T-helper 1 cell treated with Interleukin-12 subunit alpha and Interleukin-12 subunit beta and Interleukin-4 antibody, amounts not matched to agents 30 μg/mL and 1 μg/mL, for 36 hours (primary cell): ENCODE measurements at regions not wholly inside any gene's neighbourhood (a gene's known extent, or its start where the extent isn't known, plus 50 kb on each side); places are given as distances from the start of the nearest gene placed in this dataset.
"Not testable (repeated sequence)": the region's sequence is repeated elsewhere in the genome, so short reads cannot be mapped to it uniquely, and the experiment has no call there.

Experiments used
- H3K27ac Mint-ChIP-seq: one replicate; pipeline ENCODE4 v1.8.0; 2021; ENCODE audit warnings: mild to moderate bottlenecking, mixed read lengths
- H3K27me3 Mint-ChIP-seq: one replicate; pipeline ENCODE4 v1.8.0; 2021; ENCODE audit warnings: low read depth, mixed read lengths
- H3K36me3 Mint-ChIP-seq: one replicate; pipeline ENCODE4 v1.8.0; 2021; ENCODE audit warnings: low read depth, mixed read lengths
- H3K4me1 Mint-ChIP-seq: one replicate; pipeline ENCODE4 v1.8.0; 2021; ENCODE audit warnings: low read depth, mixed read lengths
- H3K4me3 Mint-ChIP-seq: one replicate; pipeline ENCODE4 v1.8.0; 2021; ENCODE audit warnings: mild to moderate bottlenecking, moderate library complexity, mixed read lengths
- H3K9me3 Mint-ChIP-seq: one replicate; pipeline ENCODE4 v1.8.0; 2021; ENCODE audit warnings: mixed read lengths

GRCh38 chr1:220942278-220942677 is 63.0 kb downstream of the HLX start:
- Mint-ChIP-seq H3K4me1 (no peaks in the 10 kb centered on the region), H3K27ac (no peak overlapping the region), H3K4me3 (no peak overlapping the region), H3K36me3 (peaks cover 2% of the 10 kb centered on the region), H3K27me3 (no peaks in the 10 kb centered on the region), H3K9me3 (peaks cover 8% of the 10 kb centered on the region)

GRCh38 chr1:220942914-220943313 is 63.7 kb downstream of the HLX start:
- not testable (repeated sequence) for H3K9me3 Mint-ChIP-seq, H3K4me1 Mint-ChIP-seq, H3K27ac Mint-ChIP-seq, H3K36me3 Mint-ChIP-seq, H3K27me3 Mint-ChIP-seq, H3K4me3 Mint-ChIP-seq

- Mint-ChIP-seq H3K36me3 (peaks cover 2% of the 10 kb centered on the region), H3K4me3 (no peak overlapping the region), H3K27ac (no peak overlapping the region), H3K4me1 (no peaks in the 10 kb centered on the region), H3K27me3 (no peaks in the 10 kb centered on the region), H3K9me3 (peaks cover 8% of the 10 kb centered on the region)
Observed at GRCh38 chr1:220943319-220943996, 64.2 kb downstream of the HLX start.

GRCh38 chr1:220950576-220950975 is 71.3 kb downstream of the HLX start:
- Mint-ChIP-seq H3K9me3 (peaks cover 8% of the 10 kb centered on the region), H3K27ac (no peak overlapping the region), H3K27me3 (no peaks in the 10 kb centered on the region), H3K4me3 (no peak overlapping the region), H3K36me3 (no peaks in the 10 kb centered on the region), H3K4me1 (no peaks in the 10 kb centered on the region)

- no peaks in the 10 kb centered on the region for H3K27me3 Mint-ChIP-seq
- no peaks in the 10 kb centered on the region for H3K36me3 Mint-ChIP-seq
- no peak overlapping the region for H3K27ac Mint-ChIP-seq
- H3K4me3 Mint-ChIP-seq, result no peak overlapping the region
- H3K9me3 Mint-ChIP-seq, result peaks cover 8% of the 10 kb centered on the region
- H3K4me1 Mint-ChIP-seq, result no peaks in the 10 kb centered on the region
Observed at GRCh38 chr1:220952961-220953643, 73.9 kb downstream of the HLX start.

- Mint-ChIP-seq H3K4me1 (no peaks in the 10 kb centered on the region), H3K36me3 (no peaks in the 10 kb centered on the region), H3K9me3 (peaks cover 8% of the 10 kb centered on the region), H3K27ac (no peak overlapping the region), H3K4me3 (no peak overlapping the region), H3K27me3 (no peaks in the 10 kb centered on the region)
Observed at GRCh38 chr1:220954321-220955075, 75.3 kb downstream of the HLX start.

- Mint-ChIP-seq H3K27ac (no peak overlapping the region), H3K4me3 (no peak overlapping the region), H3K4me1 (no peaks in the 10 kb centered on the region), H3K36me3 (no peaks in the 10 kb centered on the region), H3K9me3 (peaks cover 3% of the 10 kb centered on the region), H3K27me3 (no peaks in the 10 kb centered on the region)
Observed at GRCh38 chr1:220955116-220955515, 75.9 kb downstream of the HLX start.

GRCh38 chr1:220956501-220957232 is 77.4 kb downstream of the HLX start:
- Mint-ChIP-seq H3K4me3 (no peak overlapping the region), H3K36me3 (no peaks in the 10 kb centered on the region), H3K27me3 (no peaks in the 10 kb centered on the region), H3K4me1 (no peaks in the 10 kb centered on the region), H3K9me3 (no peaks in the 10 kb centered on the region), H3K27ac (no peak overlapping the region)

- Mint-ChIP-seq H3K4me1 (no peaks in the 10 kb centered on the region), H3K4me3 (no peak overlapping the region), H3K36me3 (no peaks in the 10 kb centered on the region), H3K27me3 (no peaks in the 10 kb centered on the region), H3K27ac (no peak overlapping the region), H3K9me3 (no peaks in the 10 kb centered on the region)
Observed at GRCh38 chr1:220957233-220957605, 78.0 kb downstream of the HLX start.

- Mint-ChIP-seq H3K4me1 (no peaks in the 10 kb centered on the region), H3K4me3 (no peak overlapping the region), H3K27ac (no peak overlapping the region), H3K9me3 (no peaks in the 10 kb centered on the region), H3K27me3 (no peaks in the 10 kb centered on the region), H3K36me3 (no peaks in the 10 kb centered on the region)
Observed at GRCh38 chr1:220958234-220958633, 79.0 kb downstream of the HLX start.

GRCh38 chr1:220962031-220962751 is 82.9 kb downstream of the HLX start:
- Mint-ChIP-seq H3K36me3 (no peaks in the 10 kb centered on the region), H3K27ac (no peak overlapping the region), H3K4me3 (no peak overlapping the region), H3K9me3 (peaks cover 5% of the 10 kb centered on the region), H3K4me1 (no peaks in the 10 kb centered on the region), H3K27me3 (no peaks in the 10 kb centered on the region)

- Mint-ChIP-seq H3K9me3 (peaks cover 5% of the 10 kb centered on the region), H3K4me3 (no peak overlapping the region), H3K27ac (no peak overlapping the region), H3K4me1 (no peaks in the 10 kb centered on the region), H3K36me3 (no peaks in the 10 kb centered on the region), H3K27me3 (no peaks in the 10 kb centered on the region)
Observed at GRCh38 chr1:220966041-220966440, 86.8 kb downstream of the HLX start.

GRCh38 chr1:220966473-220966872 is 87.2 kb downstream of the HLX start:
- H3K27ac Mint-ChIP-seq, result no peak overlapping the region
- no peaks in the 10 kb centered on the region for H3K36me3 Mint-ChIP-seq
- no peak overlapping the region for H3K4me3 Mint-ChIP-seq
- no peaks in the 10 kb centered on the region for H3K27me3 Mint-ChIP-seq
- H3K9me3 Mint-ChIP-seq, result peaks cover 5% of the 10 kb centered on the region
- H3K4me1 Mint-ChIP-seq, result no peaks in the 10 kb centered on the region
